Stimulated activated CD8-positive, alpha-beta memory T cell treated with anti-CD3 and anti-CD28 coated beads, Interleukin-7, amount 100 ng/mL, for 48 hours (primary cell): ENCODE measurements at regions not wholly inside any gene's neighbourhood (a gene's known extent, or its start where the extent isn't known, plus 50 kb on each side); places are given as distances from the start of the nearest gene placed in this dataset.
"Not testable (repeated sequence)": the region's sequence is repeated elsewhere in the genome, so short reads cannot be mapped to it uniquely, and the experiment has no call there.

Experiments
- DNase-seq, 2 donors: peaks; one replicate each; pipeline ENCODE4 v3.0.0-alpha.2; 2020; ENCODE audit warnings: low read depth in 1 of 2; ENCODE audit errors: extremely low read depth in 1 of 2

DNA sequence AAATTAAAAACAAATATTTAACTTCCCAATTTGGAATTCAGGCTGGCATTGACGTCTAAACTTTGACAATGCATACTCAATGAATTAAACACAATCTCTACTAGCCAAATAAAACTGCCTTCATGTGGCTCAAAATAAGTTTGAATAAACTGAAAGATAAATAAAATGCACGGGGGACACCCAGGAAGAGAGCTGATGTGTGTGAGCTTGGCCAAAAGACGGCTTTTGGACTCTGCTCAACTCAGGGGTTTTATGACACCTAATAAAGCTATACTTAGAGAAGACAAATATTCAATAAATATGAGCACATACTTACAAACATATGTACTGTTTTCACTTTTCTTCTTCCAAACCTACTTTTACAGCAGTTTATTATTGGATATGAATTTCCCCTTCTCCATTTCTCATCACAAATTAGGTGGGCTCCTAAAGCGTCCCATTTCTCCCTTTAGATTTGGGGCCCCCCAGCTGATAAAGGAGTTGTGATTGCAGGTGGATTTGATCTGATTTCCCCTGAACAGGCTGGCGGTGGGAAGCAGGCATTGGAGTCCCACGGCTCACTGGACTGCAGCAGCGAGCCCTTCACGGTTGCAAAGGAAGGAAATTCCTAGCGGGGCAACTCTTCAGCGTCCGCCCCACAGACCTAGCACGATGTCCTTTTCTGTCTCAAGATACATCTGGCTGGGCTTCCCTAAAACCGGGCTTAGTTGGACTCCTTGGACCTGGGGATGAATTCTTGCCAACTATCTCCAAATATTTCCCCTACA, 79.6 kb downstream of the INSIG1 start:
- no peak for DNase-seq

- no peak for DNase-seq
These were observed 79.9 kb upstream of the EN2 start for GRCh38 chr7:155377838-155378579.

- DNase-seq: no peak
These were observed 79.4 kb upstream of the EN2 start for GRCh38 chr7:155378580-155378934.

DNA sequence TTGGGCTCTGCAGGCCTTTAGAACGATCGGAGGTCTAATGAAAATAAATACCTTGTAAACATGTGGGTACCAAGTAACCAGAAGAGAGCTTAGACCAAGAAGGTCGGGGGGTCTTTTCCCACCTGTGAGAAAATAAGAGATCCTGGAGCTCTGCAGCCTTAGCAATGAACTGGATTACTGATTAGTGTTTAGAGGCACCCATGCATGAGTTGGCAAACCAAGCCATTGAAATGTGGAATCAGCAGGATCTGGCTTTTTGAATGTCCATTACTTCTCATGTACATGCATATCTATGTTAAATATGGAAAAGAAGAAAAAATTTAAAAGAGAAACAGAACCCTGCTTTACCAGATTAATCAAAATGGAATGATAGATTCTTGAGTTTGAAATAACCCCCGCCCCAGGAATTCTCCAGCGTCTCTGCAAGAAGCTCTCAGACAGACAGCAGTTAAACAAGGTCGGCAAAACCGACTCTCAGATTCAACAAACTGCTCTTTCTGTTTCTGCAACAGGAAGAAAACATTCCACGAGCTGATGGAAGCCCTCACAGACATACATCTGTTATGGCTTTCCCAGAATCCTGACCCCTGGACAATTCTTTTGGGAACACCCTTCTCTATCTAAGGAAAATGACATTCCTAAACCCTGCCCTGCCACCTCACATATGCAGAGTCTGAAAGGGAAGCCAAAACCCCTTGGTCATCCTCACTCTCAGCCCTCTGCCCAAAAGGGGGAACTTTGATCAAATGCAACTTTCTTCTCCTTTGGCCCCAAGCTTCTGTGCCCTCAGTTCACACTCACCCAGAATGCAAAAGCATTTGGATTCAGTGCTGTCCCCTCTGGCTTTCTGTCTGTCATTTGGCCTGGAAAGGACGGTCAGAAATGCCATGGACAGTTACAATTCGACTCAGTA, 78.7 kb upstream of the EN2 start:
- no peak for DNase-seq

DNA sequence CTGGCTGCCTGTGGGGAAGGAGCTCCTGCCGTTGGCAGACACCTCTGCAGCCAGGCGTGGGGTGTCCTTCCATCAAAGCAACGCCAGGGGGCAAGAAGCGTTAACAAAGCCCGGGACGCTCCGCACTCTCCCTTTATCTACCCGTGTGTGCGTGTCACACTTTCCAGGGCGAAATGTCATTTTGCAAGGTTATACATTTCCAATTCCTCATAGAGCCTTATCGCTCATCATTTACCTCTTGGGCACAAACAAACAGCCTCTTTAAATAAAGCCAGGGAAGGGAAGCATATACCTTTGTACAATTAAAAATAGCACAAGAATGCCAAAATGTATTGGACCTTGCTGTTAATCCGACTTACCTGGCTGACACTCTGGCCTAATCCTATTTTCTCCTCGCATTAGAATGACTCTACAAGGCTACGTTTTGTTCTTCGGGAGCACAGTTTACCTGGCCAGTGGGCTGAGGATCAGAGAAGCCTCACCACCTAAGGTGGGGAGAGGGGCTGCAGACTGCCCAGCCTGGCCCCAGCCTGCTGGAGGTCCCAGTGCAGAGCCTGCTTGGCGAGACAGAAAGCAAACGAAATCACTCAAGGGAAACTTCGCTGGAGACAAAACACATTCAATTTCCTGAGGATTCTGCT, 77.6 kb upstream of the EN2 start:
- peak; percentile 29 to 70 for DNase-seq

GRCh38 chr7:155380976-155381851, 76.7 kb upstream of the EN2 start:
- no peak for DNase-seq

DNA sequence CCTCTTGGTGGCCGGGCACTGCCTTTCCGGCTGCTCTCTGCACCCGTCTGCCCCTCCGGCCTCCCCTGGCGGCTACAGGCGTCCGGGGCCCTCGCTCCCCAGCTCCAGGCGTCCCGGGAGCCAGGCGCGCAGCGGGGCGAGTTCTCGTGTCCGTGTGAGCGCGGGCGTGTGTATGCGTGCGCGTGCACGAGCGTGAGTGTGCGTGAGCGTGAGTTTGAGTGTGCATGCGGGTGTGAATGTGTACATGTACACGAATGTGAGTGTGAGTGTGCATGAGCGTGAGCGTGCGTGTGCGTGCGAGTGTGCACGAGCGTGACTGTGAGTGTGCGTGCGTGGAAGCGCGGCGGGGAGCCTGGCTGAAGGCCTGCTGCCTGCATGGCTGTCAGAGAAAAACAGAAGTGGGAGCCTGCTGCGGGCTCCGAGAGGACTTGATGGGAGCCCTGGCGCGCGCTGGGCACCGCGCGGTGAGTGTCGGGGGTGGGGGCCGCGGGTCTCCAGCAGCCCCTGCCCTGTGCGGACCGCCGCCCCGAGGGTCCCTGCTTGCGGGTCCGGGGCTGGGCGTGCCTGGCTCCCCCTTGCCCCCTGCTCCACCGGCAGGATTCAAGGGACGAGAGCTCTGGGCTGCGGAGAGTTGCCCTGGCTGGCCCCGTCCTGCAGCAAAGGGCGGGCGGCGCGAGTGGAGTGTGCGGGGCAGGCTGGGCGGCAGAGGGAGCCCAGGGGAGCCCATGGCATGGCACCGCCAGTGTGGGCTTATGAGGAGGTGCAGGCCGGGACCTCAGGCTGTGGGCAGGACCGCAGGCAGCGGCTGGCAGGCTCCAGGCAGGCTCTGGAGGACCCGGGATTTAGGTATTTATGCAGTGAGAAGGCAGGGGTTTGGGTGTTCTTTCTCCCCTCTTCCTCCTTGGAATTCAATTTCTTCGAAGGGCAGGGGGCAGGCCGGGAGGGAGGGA, 75.8 kb upstream of the EN2 start:
- no peak for DNase-seq

DNA sequence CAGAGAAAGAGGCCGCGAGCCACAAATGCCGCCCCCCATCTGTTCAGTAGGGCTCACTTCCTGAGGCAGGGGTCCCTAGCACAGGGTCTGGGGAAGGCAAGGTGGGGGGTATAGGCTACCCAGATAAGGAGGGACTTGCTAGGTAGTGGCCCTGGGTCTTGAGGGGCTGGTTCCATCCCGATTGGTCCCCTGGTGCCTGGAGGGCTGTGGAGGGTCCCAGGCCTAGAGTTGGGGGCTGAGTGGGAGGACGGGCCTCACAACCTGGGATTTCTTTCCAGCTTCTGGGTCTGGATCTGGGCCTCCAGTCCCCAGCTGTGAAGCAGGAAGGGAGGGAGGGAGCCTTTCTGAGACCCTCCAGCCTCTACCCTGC, 75.1 kb upstream of the EN2 start:
- DNase-seq: no peak

- no peak for DNase-seq
These were observed 74.0 kb upstream of the EN2 start for GRCh38 chr7:155383756-155384491.

DNA sequence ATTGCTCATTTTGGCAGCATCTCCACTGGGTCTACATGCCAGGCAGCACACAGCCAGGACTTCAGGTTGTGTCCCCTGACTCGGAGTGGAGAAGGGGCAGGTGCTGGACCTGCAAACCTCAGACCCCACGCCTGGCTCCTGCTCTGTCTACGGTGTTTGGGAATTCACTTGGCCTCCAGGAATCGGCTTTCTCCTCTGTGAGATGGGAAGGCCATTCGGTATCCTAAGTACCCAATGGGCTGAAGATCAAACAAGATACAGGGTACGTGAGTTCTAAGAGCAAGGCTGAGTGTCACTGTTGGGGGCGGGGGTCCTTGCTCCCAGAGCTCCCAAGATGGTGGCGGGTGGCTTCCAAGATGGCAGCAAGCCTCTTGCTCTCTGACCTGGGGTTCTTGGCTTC, 73.2 kb upstream of the EN2 start:
- DNase-seq: no peak

GRCh38 chr7:155385182-155385581, 72.7 kb upstream of the EN2 start:
- DNase-seq: not testable (repeated sequence)

- DNase-seq: no peak
These were observed 71.3 kb upstream of the EN2 start for GRCh38 chr7:155386608-155387007.

DNA sequence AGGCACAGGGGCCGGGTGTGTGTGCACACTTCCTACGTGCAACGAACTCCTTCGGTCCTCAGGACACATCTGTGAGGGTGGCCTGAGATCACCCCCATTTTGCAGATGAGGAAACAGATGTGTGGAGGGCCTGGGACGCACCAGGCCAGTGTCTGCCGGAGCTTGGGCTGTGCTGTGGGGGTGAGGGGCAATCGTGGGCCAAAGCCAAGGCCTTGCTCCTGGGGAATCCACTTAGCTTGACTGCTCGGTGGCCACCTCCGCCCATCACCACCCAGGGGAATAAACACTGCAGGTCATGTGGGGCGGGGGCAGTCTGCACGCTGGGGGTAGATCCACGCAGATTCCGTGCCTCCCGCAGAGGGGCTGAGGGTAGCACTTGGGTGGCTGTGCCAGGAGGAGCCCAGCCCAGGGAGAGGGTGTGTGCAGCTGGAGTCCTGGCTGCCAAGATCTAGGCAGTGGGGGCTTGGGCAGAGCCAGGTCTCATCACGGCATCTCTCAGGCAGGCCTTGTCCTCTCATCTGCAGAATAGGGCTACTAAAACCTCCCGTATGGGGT, 70.8 kb upstream of the EN2 start:
- no peak for DNase-seq

DNA sequence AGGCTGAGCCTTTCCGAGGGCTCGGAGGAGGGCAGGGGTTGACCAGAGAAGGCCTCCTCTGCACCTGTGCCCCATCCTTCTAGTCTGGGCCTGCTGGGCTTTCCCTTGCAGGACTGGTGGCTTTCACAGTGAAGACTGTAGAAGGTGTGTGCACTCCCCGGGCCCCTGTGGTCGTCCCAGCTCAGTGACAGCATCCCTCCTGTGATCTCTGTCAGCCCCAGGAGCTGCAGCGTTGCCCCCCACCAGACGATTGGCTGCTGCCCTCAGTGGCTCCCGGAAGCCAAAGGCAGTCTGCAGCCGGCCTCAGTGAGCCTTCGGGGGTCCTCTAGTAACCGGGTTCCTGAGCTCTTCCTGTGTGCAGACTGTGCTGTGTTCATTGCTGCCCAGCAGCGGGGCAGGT, 69.4 kb upstream of the EN2 start:
- DNase-seq: no peak

GRCh38 chr7:155391414-155391813, 66.5 kb upstream of the EN2 start:
- no peak for DNase-seq

GRCh38 chr7:155392726-155393570, 65.0 kb upstream of the EN2 start:
- no peak for DNase-seq

GRCh38 chr7:155394413-155394812, 63.5 kb upstream of the EN2 start:
- no peak for DNase-seq
